HCEC 1CT (cell line): ENCODE measurements at regions not wholly inside any gene's neighbourhood (a gene's known extent, or its start where the extent isn't known, plus 50 kb on each side); places are given as distances from the start of the nearest gene placed in this dataset.
"Not testable (repeated sequence)": the region's sequence is repeated elsewhere in the genome, so short reads cannot be mapped to it uniquely, and the experiment has no call there.

Experiments
- DNase-seq: peaks from one replicate; pipeline ENCODE4 v3.0.0-alpha.2; 2017

- not testable (repeated sequence) for DNase-seq
Observed at GRCh38 chr20:29120575-29120974, 2136.9 kb upstream of the DEFB115 start.

- not testable (repeated sequence) for DNase-seq
Observed at GRCh38 chr20:29122784-29123183, 2134.7 kb upstream of the DEFB115 start.

- no peak for DNase-seq
Observed at GRCh38 chr20:29123861-29124260, 2133.6 kb upstream of the DEFB115 start.
